HuH-7 (cell line): ENCODE measurements at regions not wholly inside any gene's neighbourhood (a gene's known extent, or its start where the extent isn't known, plus 50 kb on each side); places are given as distances from the start of the nearest gene placed in this dataset.
"Not testable (repeated sequence)": the region's sequence is repeated elsewhere in the genome, so short reads cannot be mapped to it uniquely, and the experiment has no call there.

Source experiments
- DNase-seq: peaks from one replicate; pipeline ENCODE4 v3.0.0; 2011; ENCODE audit warnings: low spot score

DNA sequence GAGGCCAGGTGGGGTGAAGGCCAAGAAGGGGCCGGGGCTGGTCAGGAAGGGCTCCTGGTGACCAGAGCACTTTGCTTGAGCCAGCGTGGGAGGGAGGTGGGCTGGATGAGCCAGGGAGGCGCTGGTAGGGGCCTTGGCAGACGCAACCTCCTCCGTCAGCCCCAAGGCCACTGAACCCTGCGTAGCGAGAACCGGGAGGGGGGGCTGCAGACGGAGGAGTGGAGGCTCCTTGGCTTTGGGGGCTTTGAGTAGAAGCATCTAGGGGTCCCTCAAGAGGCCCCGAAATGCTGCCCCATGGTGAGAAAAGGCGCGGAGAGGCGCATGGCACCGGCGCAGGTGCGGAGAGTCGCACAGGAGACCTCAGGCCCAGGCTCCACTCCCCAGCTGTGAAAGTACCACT is 1888.0 kb upstream of the CDH9 start:
- no peak for DNase-seq

- DNase-seq = no peak
These were observed 1879.2 kb upstream of the CDH9 start for GRCh38 chr5:28917631-28918030.

DNA sequence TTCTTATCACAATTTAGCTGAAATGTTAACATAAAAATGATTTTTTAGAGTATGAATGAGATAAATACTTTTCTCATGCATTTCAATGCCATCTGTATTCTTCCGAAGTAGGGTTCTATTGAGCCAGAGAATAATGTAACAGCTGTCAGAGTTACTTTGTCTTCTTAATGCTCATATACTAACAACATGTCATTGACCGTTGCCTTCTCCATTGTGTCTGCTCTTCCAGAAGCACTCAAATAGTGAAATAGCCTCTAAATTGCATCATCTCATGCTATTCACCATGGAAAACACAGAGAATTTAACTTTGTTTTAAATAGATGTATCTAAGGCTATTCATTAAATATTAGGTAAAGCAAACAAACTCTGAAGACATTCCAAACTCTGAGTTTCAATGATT is 1875.9 kb upstream of the CDH9 start:
- no peak for DNase-seq

- no peak for DNase-seq
These were observed 1865.3 kb upstream of the CDH9 start for GRCh38 chr5:28903643-28904042.

DNA sequence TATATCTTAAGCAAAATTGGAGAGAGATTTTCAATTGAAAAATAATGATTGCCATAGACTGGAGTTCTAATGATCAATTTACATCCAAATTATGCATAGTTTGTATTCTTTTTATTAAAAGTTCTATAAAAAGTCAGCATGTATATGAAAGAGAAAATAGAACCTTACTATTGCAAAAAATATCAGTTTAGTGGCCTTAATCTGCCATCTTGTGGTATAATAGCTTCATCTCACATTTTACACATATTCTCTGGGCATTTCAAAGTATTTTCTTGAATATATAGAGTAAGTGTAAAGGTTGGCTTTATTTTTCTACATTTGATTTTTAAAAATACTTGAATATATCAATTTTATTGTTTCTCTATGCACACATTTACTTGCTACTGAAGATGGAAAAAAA is 1858.6 kb upstream of the CDH9 start:
- no peak for DNase-seq

- no peak for DNase-seq
These were observed 1842.5 kb upstream of the CDH9 start for GRCh38 chr5:28880936-28881335.

DNA sequence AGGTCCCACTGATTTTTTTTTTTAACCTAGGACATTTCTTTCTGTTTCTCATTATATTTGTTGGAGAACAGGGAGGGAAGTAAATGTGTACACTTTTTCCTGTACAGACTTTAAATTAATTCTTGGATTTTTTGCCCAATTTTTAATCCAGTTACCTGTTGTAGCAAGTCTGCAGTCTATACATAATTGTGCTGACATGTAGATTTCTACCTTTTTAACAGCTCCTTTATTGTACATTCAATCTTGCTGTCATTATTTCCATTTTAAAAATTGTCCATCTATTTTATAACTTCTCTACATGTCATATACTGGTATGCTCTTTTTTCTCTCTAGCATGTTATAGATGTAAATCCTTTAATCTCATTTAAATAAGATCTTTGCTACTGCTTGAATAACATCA is 1838.7 kb upstream of the CDH9 start:
- DNase-seq = no peak

DNA sequence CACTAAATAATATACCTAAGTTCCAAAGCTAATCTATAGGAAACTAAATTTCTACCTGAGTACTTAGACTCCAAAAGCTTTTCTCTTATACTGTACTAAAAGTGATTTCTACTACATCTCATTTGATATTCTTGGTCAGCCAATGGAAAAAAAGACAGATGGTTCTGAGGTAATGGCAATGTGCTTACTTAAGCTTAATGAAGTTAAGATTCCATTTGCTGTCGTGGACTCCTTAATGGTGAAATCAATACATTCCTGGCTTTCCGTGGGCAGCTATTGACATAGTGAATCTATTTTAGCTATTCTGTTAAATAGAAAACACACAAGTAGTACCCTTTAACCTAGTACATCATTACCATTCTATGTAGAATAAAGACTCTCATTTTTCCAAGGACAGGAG is 1825.6 kb upstream of the CDH9 start:
- DNase-seq = no peak

GRCh38 chr5:28862860-28863196 is 1824.4 kb upstream of the CDH9 start:
- DNase-seq = no peak

DNA sequence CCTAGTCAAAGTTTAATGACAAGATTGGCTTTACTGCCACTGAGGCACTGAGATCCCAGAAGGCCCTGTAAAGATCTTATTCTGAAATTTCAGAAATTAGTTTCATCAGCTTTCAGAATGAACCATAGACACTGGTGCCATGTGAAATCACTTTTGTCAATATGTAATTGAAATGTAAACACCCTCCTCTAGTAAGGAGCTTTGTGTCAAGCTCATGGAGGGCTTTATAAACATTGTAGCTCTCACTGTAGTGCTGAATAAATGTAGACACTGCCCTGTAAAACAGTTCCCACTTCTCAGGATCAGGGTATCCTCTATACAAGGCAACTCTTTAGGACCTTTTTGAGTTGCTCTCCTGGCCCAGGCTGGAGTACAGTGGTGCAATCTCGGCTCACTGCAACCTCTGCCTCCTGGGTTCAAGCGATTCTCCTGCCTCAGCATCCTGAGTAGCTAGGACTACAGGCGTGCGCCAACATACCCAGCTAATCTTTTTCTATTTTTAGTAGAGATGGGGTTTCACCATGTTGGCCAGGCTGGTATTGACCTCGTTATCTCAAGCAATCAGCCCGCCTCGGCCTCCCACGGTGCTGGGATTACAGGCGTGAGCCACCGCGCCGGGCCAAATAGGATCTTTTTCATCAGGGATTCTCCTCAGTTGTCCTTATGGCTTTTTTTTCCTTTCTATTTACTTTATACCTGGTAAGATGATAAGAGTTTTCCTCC is 1823.9 kb upstream of the CDH9 start:
- DNase-seq = no peak

GRCh38 chr5:28855626-28856025 is 1817.2 kb upstream of the CDH9 start:
- no peak for DNase-seq

DNA sequence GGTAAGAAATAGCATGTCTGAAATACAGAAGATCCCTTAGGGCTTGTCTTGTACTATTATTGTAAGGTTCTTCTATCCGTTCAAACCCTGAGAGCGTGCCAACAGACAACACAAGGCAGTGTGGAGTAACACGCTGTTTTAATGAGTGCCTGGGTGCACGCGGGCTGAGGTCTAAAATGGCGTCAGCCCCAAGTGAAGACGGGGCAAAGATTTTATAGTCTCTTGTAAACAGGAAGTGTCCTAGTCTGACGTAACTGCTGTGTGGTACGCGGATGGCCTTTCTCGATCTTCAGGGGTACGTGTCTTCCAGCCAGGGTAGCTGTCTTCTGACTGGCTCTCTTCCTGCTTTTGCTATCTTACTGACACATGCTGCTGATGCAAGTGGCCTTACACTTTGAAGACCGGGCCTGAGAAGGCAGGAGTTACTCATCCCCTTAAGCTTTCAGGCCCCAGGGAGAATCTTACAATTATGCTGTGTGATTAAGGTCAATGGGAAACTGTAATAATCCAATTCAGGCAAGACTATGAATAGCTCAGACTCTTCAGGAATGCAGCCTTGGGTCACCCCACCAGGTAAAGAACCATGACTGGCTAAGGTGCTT is 1812.0 kb upstream of the CDH9 start:
- no peak for DNase-seq

- no peak for DNase-seq
These were observed 1792.7 kb upstream of the CDH9 start for GRCh38 chr5:28831042-28831441.

DNA sequence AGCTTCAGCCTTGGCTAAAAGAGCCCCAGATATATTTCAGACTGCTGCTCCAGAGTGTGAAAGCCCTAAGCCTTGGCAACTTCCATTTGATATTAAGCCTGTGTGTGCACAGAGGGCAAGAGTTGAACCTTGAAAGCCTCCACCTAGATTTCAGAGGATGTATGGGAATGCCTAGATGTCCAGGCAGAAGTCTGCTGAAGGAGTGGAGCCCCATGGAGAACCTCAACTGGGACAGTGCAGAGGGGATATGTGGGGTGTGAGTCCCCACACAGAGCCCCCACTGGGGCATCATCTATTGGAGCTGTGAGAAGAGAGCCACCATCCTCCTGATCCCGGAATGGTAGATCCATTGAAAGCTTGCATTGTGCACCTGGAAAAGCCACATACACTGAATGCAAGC is 1784.8 kb upstream of the CDH9 start:
- DNase-seq = no peak

GRCh38 chr5:28822071-28822470 is 1783.7 kb upstream of the CDH9 start:
- DNase-seq = no peak

- no peak for DNase-seq
These were observed 1772.4 kb upstream of the CDH9 start for GRCh38 chr5:28810751-28811136.

- no peak for DNase-seq
These were observed 1771.7 kb upstream of the CDH9 start for GRCh38 chr5:28809811-28810750.

DNA sequence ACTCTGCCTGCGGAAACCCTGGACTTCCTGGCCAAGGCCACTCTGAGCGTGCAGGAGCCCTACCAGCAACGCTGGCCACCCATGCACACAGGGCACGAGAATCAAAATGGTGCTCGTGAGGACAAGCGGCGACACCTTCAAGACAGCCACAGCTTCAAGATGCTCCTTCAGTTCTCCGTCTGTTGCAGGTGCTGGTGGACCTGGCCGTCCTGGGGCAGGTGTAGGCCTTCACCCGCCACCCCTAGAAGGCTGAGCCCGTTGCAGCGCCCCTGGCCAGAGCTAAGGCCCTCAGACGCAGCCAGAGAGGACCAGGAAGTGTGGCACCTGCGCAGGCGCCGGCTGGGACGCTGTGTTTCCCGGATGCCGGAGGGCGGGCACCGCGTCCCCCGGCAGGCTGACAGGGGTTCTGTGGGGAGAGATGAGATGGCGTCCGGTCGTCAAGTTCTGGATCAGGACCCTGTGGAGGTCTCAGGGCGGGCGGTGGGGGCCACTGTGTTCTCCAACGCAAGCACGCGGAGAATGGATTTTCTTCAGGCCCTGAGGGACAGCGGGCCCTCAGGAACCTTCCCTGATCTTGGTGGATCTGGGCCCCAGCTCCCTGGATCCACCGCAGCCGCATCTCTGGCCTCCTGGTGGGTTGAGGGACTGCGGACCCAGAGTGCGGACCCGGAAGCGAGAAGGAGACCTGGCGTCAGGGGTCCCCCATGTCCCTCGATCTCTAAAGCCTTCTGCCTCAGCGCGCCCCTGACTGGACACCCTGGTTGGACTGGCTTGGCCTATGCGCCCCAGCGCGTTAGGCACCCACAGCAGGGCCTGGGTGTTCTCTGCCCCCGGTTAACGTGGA is 1770.8 kb upstream of the CDH9 start:
- peak; percentile 48 for DNase-seq

- DNase-seq = no peak
These were observed 1768.9 kb upstream of the CDH9 start for GRCh38 chr5:28807195-28807729.

DNA sequence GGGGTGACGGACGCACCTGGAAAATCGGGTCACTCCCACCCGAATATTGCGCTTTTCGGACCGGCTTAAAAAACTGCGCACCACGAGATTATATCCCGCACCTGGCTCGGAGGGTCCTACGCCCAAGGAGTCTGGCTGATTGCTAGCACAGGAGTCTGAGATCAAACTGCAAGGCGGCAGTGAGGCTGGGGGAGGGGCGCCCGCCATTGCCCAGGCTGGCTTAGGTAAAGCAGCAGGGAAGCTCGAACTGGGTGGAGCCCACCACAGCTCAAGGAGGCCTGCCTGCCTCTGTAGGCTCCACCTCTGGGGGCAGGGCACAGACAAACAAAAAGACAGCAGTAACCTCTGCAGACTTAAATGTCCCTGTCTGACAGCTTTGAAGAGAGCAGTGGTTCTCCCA is 1760.6 kb upstream of the CDH9 start:
- not testable (repeated sequence) for DNase-seq

DNA sequence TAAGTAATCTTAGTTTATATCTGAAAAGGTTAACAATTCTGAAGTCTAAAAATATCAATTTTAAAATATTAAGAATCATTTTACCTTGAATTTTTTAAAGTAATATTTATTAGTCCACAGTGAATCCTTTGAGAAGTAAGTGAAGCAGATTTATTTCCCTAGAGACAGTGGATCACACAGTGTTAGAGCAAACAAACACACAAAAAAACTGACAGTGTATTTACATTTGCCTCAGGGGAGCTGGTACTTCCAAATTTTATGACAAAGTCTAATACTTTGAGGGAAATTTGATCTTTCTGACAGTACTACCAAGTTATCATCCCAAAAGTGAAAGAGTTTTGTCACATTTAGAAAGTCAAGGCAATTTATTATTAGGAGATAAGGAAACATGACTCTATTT is 1750.6 kb upstream of the CDH9 start:
- no peak for DNase-seq

DNA sequence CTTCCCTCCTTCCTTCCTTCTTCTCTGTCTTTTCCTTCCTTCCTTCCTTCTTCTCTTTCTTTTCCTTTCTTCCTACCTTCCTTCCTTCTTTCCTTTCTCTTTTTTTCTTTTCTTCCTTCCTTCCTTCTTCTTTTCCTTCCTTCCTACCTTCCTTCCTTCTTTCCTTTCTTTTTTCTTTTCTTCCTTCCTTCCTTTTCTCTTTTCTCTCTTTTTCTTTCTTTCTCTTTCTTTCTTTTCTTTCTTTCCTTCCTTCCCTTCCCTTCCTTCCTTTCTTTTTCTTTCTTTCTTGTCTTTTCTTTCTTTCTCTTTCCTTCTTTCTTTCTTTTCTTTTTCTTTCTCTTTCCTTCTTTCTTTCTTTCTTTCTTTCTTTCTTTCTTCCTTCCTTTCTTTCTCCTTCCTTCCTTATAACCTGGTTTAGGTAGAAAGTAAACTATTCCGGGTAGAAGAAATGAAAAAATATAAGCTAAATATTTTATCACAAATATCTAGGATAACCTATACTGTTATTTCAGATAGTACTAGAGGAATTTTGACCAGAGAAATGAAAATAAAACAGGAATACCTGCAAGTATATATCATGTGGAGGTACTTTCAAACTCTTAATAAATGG is 1741.8 kb upstream of the CDH9 start:
- DNase-seq = no peak
